HCT116 (cell line): ENCODE measurements at regions not wholly inside any gene's neighbourhood (a gene's known extent, or its start where the extent isn't known, plus 50 kb on each side); places are given as distances from the start of the nearest gene placed in this dataset.

Source experiments
- ATAC-seq: fragments of 200-7000 bp; cut with Tn5 transposase; 2 replicates; pipeline ENCODE4 v1.9.1; 2020; ENCODE audit warnings: mild to moderate bottlenecking, moderate library complexity
- BruUV-seq: library from RNA; stranded (reverse); fragments of 400-500 nt; replicated peaks from 2 replicates; lab custom pipeline; 2021; lab: Mats Ljungman, UMichigan
- CTCF ChIA-PET: fragments of 300-600 bp; sonication (Branson Sonifier 250); formaldehyde crosslinking; loops from one replicate; lab custom pipeline; 2021; ENCODE audit warnings: antibody characterized with exemption; lab: Charles Lee
- POLR2A ChIA-PET: fragments of 300-600, 350-600 bp; sonication (Branson Sonifier 250); formaldehyde crosslinking; loops from one replicate; lab custom pipeline; 2021; ENCODE audit warnings: antibody characterized with exemption; lab: Charles Lee
- RAD21 ChIA-PET, 2 experiments: fragments of 300-600 bp; sonication (Branson Sonifier 250); formaldehyde crosslinking; loops; one replicate each; lab custom pipeline; 2023; ENCODE audit warnings: low total read pairs in 2 of 2; ENCODE audit not compliant: uncharacterized antibody in 2 of 2, unreplicated experiment in 2 of 2, low non-redundant PET in 1 of 2; lab: Charles Lee
- DNase-seq: peaks from one replicate; pipeline ENCODE4 v3.0.0-alpha.2; 2010; ENCODE audit warnings: low read depth, low spot score
- H2AFZ ChIP-seq: fragments of 200-600 bp; shearing (Covaris generic), sonication (generic); 2 replicates; pipeline ENCODE4 v1.6.1; 2017; ENCODE audit warnings: low read depth, mixed run types, mixed read lengths, antibody characterized with exemption, low read length; ENCODE audit not compliant: poor library complexity, severe bottlenecking
- H3K27ac ChIP-seq: 2 replicates; pipeline ENCODE4 v1.5.1; 2012; ENCODE audit warnings: low read depth, low read length
- H3K27me3 ChIP-seq: fragments of 200-600 bp; sonication (generic); 2 replicates; pipeline ENCODE4 v1.6.1; 2016; ENCODE audit warnings: mixed run types, low read length, mixed read lengths; ENCODE audit not compliant: insufficient read depth
- H3K36me3 ChIP-seq, 2 experiments: fragments of 200-500 bp in 1 of 2; fragments of 200-600 bp in 1 of 2; sonication (Bioruptor generic) in 1 of 2; sonication (generic) in 1 of 2; 2 replicates each; pipeline versions ENCODE4 v1.5.1 to v1.6.1; 2014 to 2016; ENCODE audit warnings: low read length in 2 of 2, inconsistent platforms in 1 of 2, mixed read lengths in 1 of 2, mixed run types in 1 of 2; ENCODE audit not compliant: insufficient read depth in 2 of 2, control insufficient read depth in 1 of 2
- H3K4me1 ChIP-seq, 2 experiments: fragments of 200-600 bp in 1 of 2; sonication (generic) in 1 of 2; 2 replicates each; pipeline versions ENCODE4 v1.5.1 to v1.6.1; 2012 to 2017; ENCODE audit warnings: low read length in 2 of 2, inconsistent platforms in 1 of 2, mild to moderate bottlenecking in 1 of 2, mixed read lengths in 1 of 2, mixed run types in 1 of 2, moderate library complexity in 1 of 2; ENCODE audit not compliant: insufficient read depth in 2 of 2, control insufficient read depth in 1 of 2
- H3K4me2 ChIP-seq: fragments of 200-600 bp; sonication (generic); 2 replicates; pipeline ENCODE4 v1.6.1; 2017; ENCODE audit warnings: mixed run types, low read length, mixed read lengths
- H3K4me3 ChIP-seq, 2 experiments: fragments of 200-600 bp in 1 of 2; sonication (generic) in 1 of 2; replicated peaks in 1 of 2; 2 replicates each; pipeline ENCODE4 v1.5.1; 2011 to 2016; ENCODE audit warnings: low read length in 2 of 2, control low read depth in 1 of 2, low read depth in 1 of 2, mild to moderate bottlenecking in 1 of 2, mixed read lengths in 1 of 2, mixed run types in 1 of 2
- H3K79me2 ChIP-seq: fragments of 200-600 bp; sonication (generic); 2 replicates; pipeline ENCODE4 v1.6.1; 2017; ENCODE audit warnings: mild to moderate bottlenecking, mixed run types, low read length, moderate library complexity, mixed read lengths; ENCODE audit not compliant: insufficient read depth
- H3K9ac ChIP-seq: fragments of 200-600 bp; sonication (generic); 2 replicates; pipeline ENCODE4 v1.6.1; 2016; ENCODE audit warnings: low read length, mixed read lengths
- H3K9me2 ChIP-seq: fragments of 200-600 bp; sonication (generic), shearing (Covaris generic); 2 replicates; pipeline ENCODE4 v1.6.1; 2017; ENCODE audit warnings: mixed run types, mild to moderate bottlenecking, moderate library complexity; ENCODE audit not compliant: insufficient read depth
- H3K9me3 ChIP-seq, 2 experiments: fragments of 200-500 bp in 1 of 2; fragments of 200-600 bp in 1 of 2; sonication (Bioruptor generic) in 1 of 2; sonication (generic) in 1 of 2; 2 replicates each; pipeline ENCODE4 v1.6.1; 2014 to 2017; ENCODE audit warnings: low read length in 2 of 2, mixed read lengths in 2 of 2, inconsistent platforms in 1 of 2, low read depth in 1 of 2, mild to moderate bottlenecking in 1 of 2, mixed run types in 1 of 2, moderate library complexity in 1 of 2; ENCODE audit not compliant: control insufficient read depth in 1 of 2, insufficient read depth in 1 of 2
- H4K20me1 ChIP-seq: fragments of 200-600 bp; sonication (generic), shearing (Covaris generic); 2 replicates; pipeline ENCODE4 v1.6.1; 2017; ENCODE audit warnings: mixed run types, mild to moderate bottlenecking, moderate library complexity; ENCODE audit not compliant: insufficient read depth
- ATF3 ChIP-seq: IDR thresholded peaks from 2 replicates; pipeline ENCODE4 v1.6.1; 2012
- CBX3 ChIP-seq: IDR thresholded peaks from 2 replicates; pipeline ENCODE4 v1.6.1; 2012; ENCODE audit warnings: low read depth
- CEBPB ChIP-seq: IDR thresholded peaks from 2 replicates; pipeline ENCODE4 v1.6.1; 2012; ENCODE audit warnings: low read depth
- ELF1 ChIP-seq: IDR thresholded peaks from 2 replicates; pipeline ENCODE4 v1.6.1; 2012; ENCODE audit warnings: low read depth, borderline replicate concordance
- EZH2phosphoT487 ChIP-seq: fragments of 200-600 bp; IDR thresholded peaks from 2 replicates; pipeline ENCODE4 v1.6.1; 2018; ENCODE audit warnings: antibody characterized with exemption, borderline replicate concordance
- JUND ChIP-seq: IDR thresholded peaks from 2 replicates; pipeline ENCODE4 v1.6.1; 2012
- MAX ChIP-seq: IDR thresholded peaks from 2 replicates; pipeline ENCODE4 v1.6.1; 2012
- POLR2A ChIP-seq: IDR thresholded peaks from 2 replicates; pipeline ENCODE4 v1.7.0; 2011; ENCODE audit warnings: borderline replicate concordance; ENCODE audit not compliant: insufficient read depth, insufficient read length; ENCODE audit errors: extremely low read depth
- POLR2AphosphoS5 ChIP-seq: IDR thresholded peaks from 2 replicates; pipeline ENCODE4 v1.6.1; 2011; ENCODE audit warnings: mild to moderate bottlenecking, low read depth, low read length, moderate library complexity
- RAD21 ChIP-seq: IDR thresholded peaks from 2 replicates; pipeline ENCODE4 v1.6.1; 2012; ENCODE audit warnings: low read depth, mild to moderate bottlenecking
- REST ChIP-seq: IDR thresholded peaks from 2 replicates; pipeline ENCODE4 v1.6.1; 2012; ENCODE audit warnings: low read depth
- SP1 ChIP-seq: IDR thresholded peaks from 2 replicates; pipeline ENCODE4 v1.6.1; 2012; ENCODE audit warnings: low read depth
- TCF7L2 ChIP-seq: IDR thresholded peaks from 2 replicates; pipeline ENCODE4 v1.7.0; 2011; ENCODE audit warnings: borderline replicate concordance, inconsistent platforms; ENCODE audit not compliant: insufficient read depth, insufficient read length; ENCODE audit errors: extremely low read depth
- YY1 ChIP-seq: IDR thresholded peaks from 2 replicates; pipeline ENCODE4 v1.6.1; 2011; ENCODE audit warnings: low read length, low read depth, moderate library complexity, mild to moderate bottlenecking; ENCODE audit not compliant: insufficient replicate concordance; ENCODE audit errors: extremely low read depth
- ZBTB33 ChIP-seq: IDR thresholded peaks from 2 replicates; pipeline ENCODE4 v1.6.1; 2011; ENCODE audit warnings: mild to moderate bottlenecking, low read length, moderate library complexity; ENCODE audit not compliant: insufficient replicate concordance; ENCODE audit errors: extremely low read depth
- intact Hi-C: fragments of 100-400 bp; cut with micrococcal nuclease; formaldehyde crosslinking; loops from 2 replicates; pipeline ENCODE4 v1.10.0; 2022

- H3K36me3 ChIP-seq: no peaks in the 10 kb centered on the region
- ATAC-seq: no peak
- CTCF ChIA-PET: no interaction called here
- BruUV-seq: no TSS peak
- H3K4me2 ChIP-seq: no peak overlapping the region
- H3K4me1 ChIP-seq: peaks cover 4 to 15% of the 10 kb centered on the region in 2 experiments; a peak in 3 of 4 replicates
- POLR2A ChIA-PET: interaction anchor here (1.6 kb wide), 1 partner anchor 54 kb away, joined by 4 read pairs; the partner anchor contains the start of gene ID3
- no peaks in the 10 kb centered on the region for H3K27me3 ChIP-seq
- H3K79me2 ChIP-seq: no peaks in the 10 kb centered on the region
- no peak for DNase-seq
- no peak overlapping the region for H2AFZ ChIP-seq
- no peak overlapping the region for H3K9ac ChIP-seq
- RAD21 ChIA-PET: no interaction called here
- TF ChIP-seq POLR2A (no peak), REST (no peak), SP1 (no peak), TCF7L2 (no peak), CEBPB (no peak), EZH2phosphoT487 (no peak), RAD21 (no peak), POLR2AphosphoS5 (no peak), ZBTB33 (no peak), YY1 (no peak), ATF3 (no peak), MAX (no peak), ELF1 (no peak), CBX3 (no peak), JUND (no peak)
- H4K20me1 ChIP-seq: no peaks in the 10 kb centered on the region
- H3K9me2 ChIP-seq: no peaks in the 10 kb centered on the region
- no peaks in the 10 kb centered on the region for H3K9me3 ChIP-seq
- H3K27ac ChIP-seq: no peak overlapping the region
- intact Hi-C loops: no loop called here
- no peak overlapping the region for H3K4me3 ChIP-seq
These were observed 54.1 kb upstream of the ID3 start for GRCh38 chr1:23613191-23614031.
